Transverse colon (tissue), 3 donors: ENCODE measurements at regions not wholly inside any gene's neighbourhood (a gene's known extent, or its start where the extent isn't known, plus 50 kb on each side); places are given as distances from the start of the nearest gene placed in this dataset.

Experiments
- CTCF ChIP-seq, 5 experiments: fragments of 200-600 bp in 3 of 5; fragments of 450-650 bp in 2 of 5; sonication (generic) in 3 of 5; IDR thresholded peaks; 1 replicate in 2 of 5; 2 replicates in 3 of 5; pipeline ENCODE4 v1.5.1; 2016 to 2017; ENCODE audit warnings: antibody characterized with exemption in 5 of 5, inconsistent platforms in 3 of 5, mild to moderate bottlenecking in 2 of 5, moderate library complexity in 1 of 5
- POLR2A ChIP-seq: fragments of 450-650 bp; IDR thresholded peaks from one replicate; pipeline ENCODE4 v1.6.1; 2016; ENCODE audit warnings: antibody characterized with exemption, mild to moderate bottlenecking, moderate library complexity

DNA sequence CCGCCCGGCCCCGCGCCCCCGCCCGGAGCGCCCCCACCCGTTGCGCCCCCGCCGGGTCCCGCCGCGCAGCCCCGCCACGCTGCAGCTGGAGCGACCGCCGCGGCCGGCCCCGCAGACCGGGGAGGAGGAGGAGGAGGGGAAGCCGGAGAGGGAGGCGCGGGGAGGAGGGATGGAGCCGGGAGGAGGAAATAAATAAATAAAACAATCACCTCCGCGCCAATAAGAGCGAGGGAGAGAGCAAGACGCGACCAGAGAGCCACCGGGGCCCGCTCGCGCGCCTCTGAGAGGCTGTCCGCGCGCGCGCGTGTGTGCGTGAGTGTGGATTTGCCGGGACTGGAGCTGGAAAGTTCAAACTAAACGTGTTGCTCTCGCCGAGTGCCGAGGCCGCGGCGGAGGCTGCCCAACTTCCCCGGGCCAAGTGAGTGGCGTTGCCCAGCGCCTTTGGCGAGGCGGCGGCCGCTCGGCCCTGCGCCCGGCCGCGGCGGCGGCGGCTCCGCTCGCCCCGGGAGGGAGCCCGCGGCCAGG lies 2184.4 kb upstream of the TENM3 start:
- TF ChIP-seq CTCF (IDR thresholded peaks at IDR 0.05), result no peak
- no peak for TF ChIP-seq POLR2A
